ENCODE measurements at regions not wholly inside any gene's neighbourhood (a gene's known extent, or its start where the extent isn't known, plus 50 kb on each side); places are given as distances from the start of the nearest gene placed in this dataset.

DNA sequence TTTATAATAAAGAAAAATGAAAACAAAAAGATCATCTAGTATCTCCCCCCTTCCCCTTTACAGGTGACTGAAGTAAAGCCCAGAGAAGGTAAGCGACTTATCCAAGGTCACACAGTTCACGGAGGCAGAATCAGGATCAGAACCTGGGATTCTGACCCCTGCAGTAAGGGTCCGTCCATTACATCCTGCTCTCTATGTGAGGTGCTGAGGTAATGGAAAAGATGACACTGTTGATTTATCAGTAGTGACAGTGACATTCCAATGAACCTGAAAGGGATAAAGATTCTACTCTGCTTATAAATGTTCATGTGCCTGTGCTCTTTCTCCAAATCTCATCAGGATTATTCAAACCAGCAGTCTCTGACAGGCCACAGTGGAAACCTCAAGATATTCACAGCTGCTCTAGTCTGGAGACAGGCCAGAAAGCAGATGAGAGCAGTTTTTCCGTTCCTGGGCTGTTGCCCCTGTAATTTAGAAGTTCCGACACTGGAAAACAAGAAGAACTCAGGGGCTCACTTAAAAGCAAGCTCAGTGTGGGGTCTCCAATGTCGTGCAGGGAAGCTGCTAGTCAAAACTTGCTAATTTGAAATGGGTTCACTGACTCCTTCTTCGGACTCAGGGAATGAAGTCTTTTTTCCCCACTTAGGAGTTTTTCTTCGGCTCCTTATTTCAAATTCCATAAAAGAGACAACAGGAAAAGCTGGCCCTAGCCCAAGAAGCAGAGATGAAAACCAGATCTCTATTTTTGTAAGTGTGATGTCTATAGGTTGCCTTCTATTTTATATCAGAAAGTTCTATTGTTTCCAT is 131.8 kb upstream of the EEA1 start:
- no peak for DNase-seq
- Mint-ChIP-seq H3K4me3 (no peak overlapping the region), H3K27ac (no peak overlapping the region), H3K4me1 (peaks cover 9% of the 10 kb centered on the region), H3K9me3 (peaks cover 15% of the 10 kb centered on the region), H3K36me3 (ENCODE audit: low read depth) (no peaks in the 10 kb centered on the region), H3K27me3 (peaks cover 25% of the 10 kb centered on the region)
- intact Hi-C loops (cut with micrococcal nuclease) = no loop called here

DNA sequence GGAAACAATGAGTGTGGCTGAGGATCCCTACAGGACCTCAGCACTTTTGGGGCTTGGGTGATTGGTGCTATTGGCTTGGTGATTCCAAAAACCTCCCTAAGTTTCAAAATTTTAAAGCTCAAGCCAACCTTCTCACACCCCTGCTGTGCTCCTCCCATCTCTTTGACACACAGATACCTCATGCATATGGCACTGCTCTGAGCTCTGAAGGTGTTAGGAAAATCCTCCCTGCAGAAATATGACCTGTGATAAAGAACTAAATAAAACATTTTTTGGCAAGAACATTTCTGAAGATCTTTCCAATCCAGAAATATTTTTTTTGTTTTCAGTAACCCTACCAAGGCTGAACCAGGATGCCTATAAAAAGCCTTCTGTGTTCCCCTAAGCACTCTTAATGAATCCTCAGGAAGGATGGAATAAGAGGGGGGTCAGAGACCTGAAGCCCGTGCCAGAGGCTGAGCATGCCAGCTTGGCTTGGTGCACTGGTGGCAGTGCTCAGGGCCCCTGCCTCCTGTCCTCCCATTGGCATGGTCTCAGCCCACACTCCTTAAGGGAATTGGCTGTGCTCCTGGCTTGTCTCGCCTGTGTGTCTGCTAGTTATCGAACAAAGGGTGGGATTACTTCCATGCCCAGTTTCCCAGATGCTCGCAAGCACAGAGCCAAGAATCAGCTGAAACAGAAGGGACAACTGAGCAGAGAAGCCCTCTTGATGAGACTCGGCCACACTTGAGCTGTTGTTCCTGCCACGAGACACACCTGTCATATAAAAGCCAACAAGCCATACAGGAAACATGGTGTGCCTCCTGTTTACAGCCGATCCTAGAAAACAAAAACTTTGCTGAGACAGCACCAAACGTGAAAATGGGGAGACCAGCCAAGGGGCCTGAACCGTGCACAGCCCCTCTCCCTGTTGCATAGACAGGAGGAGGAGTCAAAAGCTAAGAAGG is 132.7 kb upstream of the EEA1 start:
- H3K4me3 Mint-ChIP-seq = no peak overlapping the region
- intact Hi-C loops (cut with micrococcal nuclease) = no loop called here

DNA sequence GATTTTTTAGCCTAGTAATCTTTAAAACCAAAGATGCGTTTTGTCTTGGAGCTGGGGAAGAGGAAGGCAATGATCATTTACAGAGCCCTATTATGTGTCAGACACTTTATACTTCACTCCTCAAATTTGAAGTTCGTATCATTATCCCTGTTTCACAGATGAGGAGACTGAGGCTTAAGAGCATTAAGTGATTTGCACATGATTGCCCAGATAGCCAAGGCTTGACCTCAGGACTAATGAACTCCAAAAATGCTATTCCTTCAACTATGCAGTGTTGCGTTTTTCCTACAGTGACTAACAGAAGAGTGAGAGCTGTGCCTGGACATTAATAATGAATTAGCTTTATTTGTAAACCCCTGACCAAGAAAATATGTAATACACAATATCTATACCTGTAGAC is 136.8 kb upstream of the EEA1 start:
- intact Hi-C loops (cut with micrococcal nuclease) = no loop called here
- Mint-ChIP-seq H3K27me3 (peaks cover 14% of the 10 kb centered on the region), H3K36me3 (ENCODE audit: low read depth) (no peaks in the 10 kb centered on the region), H3K27ac (no peak overlapping the region), H3K4me3 (no peak overlapping the region), H3K9me3 (peaks cover 18% of the 10 kb centered on the region), H3K4me1 (no peaks in the 10 kb centered on the region)
- DNase-seq = no peak

More for the DNA sequence above, 132.7 kb upstream of the EEA1 start:
- no peaks in the 10 kb centered on the region for H3K36me3 Mint-ChIP-seq (ENCODE audit: low read depth)
- H3K4me1 Mint-ChIP-seq = peaks cover 9% of the 10 kb centered on the region
- peaks cover 23% of the 10 kb centered on the region for H3K27me3 Mint-ChIP-seq
- no peak overlapping the region for H3K27ac Mint-ChIP-seq
- DNase-seq = no peak
- H3K9me3 Mint-ChIP-seq = peaks cover 15% of the 10 kb centered on the region

DNA sequence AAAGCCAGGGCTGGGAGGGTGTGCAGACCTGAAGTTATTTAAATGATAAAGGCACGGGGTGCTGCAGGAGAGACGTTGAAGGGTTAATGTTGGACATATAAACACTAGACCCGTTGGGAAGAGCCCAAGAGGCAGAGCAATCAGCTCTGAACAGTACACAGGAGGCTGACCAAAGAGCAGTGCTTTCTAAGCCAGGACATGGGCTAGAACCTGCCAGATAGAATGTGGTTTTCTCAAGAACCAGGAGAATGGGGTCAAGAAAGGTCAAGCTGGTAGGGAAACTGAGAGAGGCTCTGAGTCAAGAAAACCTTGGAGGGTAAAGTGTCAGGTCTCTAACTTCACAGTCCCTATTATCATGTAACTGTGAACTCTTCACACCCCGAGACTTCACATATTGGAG is 143.2 kb upstream of the EEA1 start:
- H3K27me3 Mint-ChIP-seq = no peaks in the 10 kb centered on the region
- intact Hi-C loops (cut with micrococcal nuclease) = no loop called here
- H3K27ac Mint-ChIP-seq = no peak overlapping the region
- H3K4me3 Mint-ChIP-seq = no peak overlapping the region
- H3K4me1 Mint-ChIP-seq = no peaks in the 10 kb centered on the region
- DNase-seq = no peak
- H3K9me3 Mint-ChIP-seq = peaks cover 10% of the 10 kb centered on the region
- H3K36me3 Mint-ChIP-seq (ENCODE audit: low read depth) = no peaks in the 10 kb centered on the region

DNA sequence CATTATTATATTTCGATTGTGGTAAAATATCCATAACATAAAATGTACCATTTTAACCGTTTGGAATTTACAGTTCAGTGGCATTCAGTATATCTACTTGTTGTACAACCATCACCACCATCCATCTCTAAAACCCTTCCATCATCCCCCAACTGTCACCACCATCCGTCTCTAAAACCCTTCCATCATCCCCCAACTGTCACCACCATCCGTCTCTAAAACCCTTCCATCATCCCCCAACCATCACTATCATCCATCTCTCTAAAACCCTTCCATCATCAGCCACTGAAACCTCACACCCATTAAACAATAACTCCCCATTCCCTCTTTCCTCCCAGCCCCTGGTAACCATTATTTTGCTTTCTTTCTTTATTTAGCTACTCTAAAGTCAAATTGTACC is 144.2 kb upstream of the EEA1 start:
- Mint-ChIP-seq H3K36me3 (ENCODE audit: low read depth) (no peaks in the 10 kb centered on the region), H3K9me3 (peaks cover 10% of the 10 kb centered on the region), H3K27ac (no peak overlapping the region), H3K4me3 (no peak overlapping the region), H3K4me1 (no peaks in the 10 kb centered on the region), H3K27me3 (no peaks in the 10 kb centered on the region)
- DNase-seq = no peak
- intact Hi-C loops (cut with micrococcal nuclease) = no loop called here

DNA sequence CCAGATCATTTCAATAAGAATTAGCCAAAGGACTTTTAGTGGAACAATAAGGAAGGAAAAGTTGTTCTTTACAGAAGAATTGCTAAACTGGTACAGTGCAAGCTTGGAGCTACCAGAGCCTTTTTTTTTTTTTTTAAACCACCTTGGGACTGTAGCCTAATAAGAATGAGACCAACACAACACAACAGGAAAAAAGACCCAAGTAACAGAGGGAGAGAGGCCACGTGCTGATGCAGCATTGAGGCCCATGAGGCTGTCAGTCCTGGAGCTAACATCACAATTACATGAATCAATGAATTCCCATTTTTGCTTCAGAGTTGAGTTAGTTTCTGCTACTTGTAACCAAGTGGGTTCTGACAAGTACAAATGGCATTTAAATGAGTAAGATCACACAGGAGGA is 149.0 kb upstream of the EEA1 start:
- H3K9me3 Mint-ChIP-seq = peaks cover 3% of the 10 kb centered on the region

DNA sequence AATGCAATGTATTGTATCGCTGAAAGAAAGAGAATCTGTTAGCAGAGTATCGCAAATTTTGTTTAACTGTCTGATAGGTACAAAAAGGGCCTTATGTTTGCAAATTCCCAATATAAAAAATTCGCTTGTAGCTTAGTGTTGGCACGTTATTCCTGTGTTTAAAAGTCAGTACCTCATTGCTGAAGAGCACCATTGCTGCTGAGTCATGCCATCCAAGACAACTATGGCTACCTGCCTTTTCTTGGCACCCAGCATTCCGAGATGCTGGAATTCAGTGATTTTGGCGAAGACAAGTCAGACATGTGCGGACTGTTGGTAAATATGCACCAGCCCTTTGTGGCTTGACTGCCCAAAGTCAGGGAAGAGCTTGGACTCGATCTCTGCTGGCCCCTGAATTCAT is 149.5 kb upstream of the EEA1 start:
- H3K9me3 Mint-ChIP-seq = peaks cover 3% of the 10 kb centered on the region
- no peaks in the 10 kb centered on the region for H3K4me1 Mint-ChIP-seq
- DNase-seq = no peak
- no peak overlapping the region for H3K4me3 Mint-ChIP-seq
- intact Hi-C loops (cut with micrococcal nuclease) = no loop called here
- no peaks in the 10 kb centered on the region for H3K27me3 Mint-ChIP-seq
- no peak overlapping the region for H3K27ac Mint-ChIP-seq
- H3K36me3 Mint-ChIP-seq (ENCODE audit: low read depth) = no peaks in the 10 kb centered on the region

More for the DNA sequence above, 149.0 kb upstream of the EEA1 start:
- H3K4me1 Mint-ChIP-seq = no peaks in the 10 kb centered on the region
- no peak overlapping the region for H3K4me3 Mint-ChIP-seq
- H3K27me3 Mint-ChIP-seq = no peaks in the 10 kb centered on the region
- intact Hi-C loops (cut with micrococcal nuclease) = no loop called here
- DNase-seq = no peak
- no peak overlapping the region for H3K27ac Mint-ChIP-seq
- no peaks in the 10 kb centered on the region for H3K36me3 Mint-ChIP-seq (ENCODE audit: low read depth)

DNA sequence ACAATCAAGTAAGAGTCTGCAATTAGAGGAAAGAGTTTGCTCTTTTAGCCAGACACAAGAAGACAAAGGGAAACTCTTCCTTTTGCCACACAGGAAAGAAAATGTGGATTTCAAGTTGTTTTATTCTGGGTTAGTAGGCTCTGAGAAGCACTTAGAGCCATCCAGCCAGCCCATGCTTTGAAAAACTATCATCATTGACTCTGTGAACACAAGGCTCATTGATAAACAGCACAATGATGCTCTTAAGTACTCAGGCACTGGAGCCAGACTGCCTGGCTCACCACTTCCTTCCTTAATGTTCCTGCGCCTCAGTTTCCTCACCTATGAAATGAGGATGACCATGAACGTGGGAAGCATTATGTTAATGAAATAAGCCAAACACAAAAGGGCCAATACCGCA is 150.2 kb upstream of the EEA1 start:
- Mint-ChIP-seq H3K36me3 (ENCODE audit: low read depth) (no peaks in the 10 kb centered on the region), H3K27me3 (no peaks in the 10 kb centered on the region), H3K27ac (no peak overlapping the region), H3K4me3 (no peak overlapping the region), H3K9me3 (peaks cover 3% of the 10 kb centered on the region), H3K4me1 (no peaks in the 10 kb centered on the region)
- DNase-seq = no peak
- intact Hi-C loops (cut with micrococcal nuclease) = no loop called here

DNA sequence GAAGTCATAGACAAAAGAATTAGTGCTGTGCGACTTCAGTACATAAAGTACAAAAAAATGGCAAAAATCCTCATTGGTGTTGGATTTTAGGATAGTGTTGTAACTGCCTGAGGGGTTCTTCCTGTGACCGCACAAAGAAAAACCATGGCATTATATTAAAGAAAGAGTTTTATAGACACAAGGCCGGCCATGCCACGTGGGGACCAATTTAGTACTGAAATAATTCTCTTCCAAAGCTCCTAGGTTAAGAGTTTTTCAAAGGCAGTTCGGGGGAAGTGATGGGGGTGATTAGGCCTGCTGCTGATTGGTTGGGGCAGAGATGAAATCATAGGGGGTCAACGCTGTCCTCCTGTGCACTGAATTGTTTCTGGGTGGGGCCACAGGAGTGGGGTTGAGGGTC is 150.9 kb upstream of the EEA1 start:
- H3K4me3 Mint-ChIP-seq = no peak overlapping the region
- no peak for DNase-seq
- H3K4me1 Mint-ChIP-seq = no peaks in the 10 kb centered on the region
- intact Hi-C loops (cut with micrococcal nuclease) = no loop called here
- no peak overlapping the region for H3K27ac Mint-ChIP-seq
- H3K27me3 Mint-ChIP-seq = no peaks in the 10 kb centered on the region
- peaks cover 3% of the 10 kb centered on the region for H3K9me3 Mint-ChIP-seq
- no peaks in the 10 kb centered on the region for H3K36me3 Mint-ChIP-seq (ENCODE audit: low read depth)

DNA sequence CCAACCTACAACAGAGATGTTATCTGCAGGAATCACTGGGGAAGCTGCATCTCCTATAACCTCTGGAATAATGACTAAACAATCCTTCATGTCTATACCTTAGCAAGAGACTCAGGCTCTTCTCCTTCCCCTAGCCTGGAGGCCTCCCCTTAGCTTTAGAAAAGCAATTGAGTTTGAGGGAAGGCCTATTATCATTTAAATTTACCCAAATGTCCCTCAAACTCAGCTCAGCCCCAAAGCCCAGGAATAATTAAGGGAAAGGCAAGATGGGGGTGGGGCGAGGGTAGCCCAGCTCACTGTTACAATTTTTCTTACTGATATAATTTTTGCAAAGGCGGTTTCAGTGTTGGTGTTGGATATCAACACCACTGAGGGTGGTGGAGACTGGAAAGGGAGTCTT is 151.4 kb upstream of the EEA1 start:
- no peaks in the 10 kb centered on the region for H3K36me3 Mint-ChIP-seq (ENCODE audit: low read depth)
- no peak overlapping the region for H3K27ac Mint-ChIP-seq
- intact Hi-C loops (cut with micrococcal nuclease) = no loop called here
- H3K4me3 Mint-ChIP-seq = no peak overlapping the region
- H3K9me3 Mint-ChIP-seq = peaks cover 6% of the 10 kb centered on the region
- H3K27me3 Mint-ChIP-seq = no peaks in the 10 kb centered on the region
- no peak for DNase-seq
- no peaks in the 10 kb centered on the region for H3K4me1 Mint-ChIP-seq

DNA sequence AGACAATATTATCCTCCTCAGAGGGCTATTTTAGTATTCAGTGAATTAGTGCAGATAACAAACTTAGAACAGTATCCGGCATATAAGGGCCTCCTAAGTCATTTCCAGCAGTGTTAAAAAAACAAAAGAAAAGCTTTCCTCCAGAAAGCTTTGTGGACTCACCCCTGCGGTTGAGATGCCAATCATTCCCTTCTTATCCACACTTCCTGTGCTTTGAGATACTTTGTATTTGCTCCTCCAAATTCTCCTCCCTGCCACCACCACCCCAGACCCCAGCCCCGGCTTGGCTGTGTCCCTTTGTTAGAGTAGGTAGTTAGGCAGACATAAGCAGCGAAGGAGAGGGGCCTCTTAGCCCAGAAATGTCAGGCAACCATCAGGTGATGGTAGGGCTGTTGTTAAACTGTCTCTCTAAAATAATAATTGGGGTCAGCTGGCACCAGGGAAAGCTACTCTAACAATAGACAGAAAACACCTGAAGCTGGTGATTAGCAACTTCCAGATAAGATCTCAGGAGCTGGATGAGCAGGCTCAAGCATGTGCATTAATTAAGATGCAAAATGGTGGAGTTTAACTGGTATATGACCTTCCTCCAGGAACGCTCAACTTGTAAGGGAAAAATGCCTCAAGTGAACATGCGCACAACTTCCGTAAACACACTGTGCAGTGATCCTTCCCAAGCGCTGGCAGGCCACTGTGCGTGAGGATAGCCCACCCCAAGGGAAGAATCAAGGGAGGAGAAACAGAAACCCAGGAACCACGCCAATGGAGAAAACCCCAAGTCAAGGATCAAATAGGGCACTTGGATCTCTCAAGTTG is 152.1 kb upstream of the EEA1 start:
- no peak for DNase-seq
- Mint-ChIP-seq H3K27ac (no peak overlapping the region), H3K27me3 (no peaks in the 10 kb centered on the region), H3K9me3 (peaks cover 4% of the 10 kb centered on the region), H3K4me1 (no peaks in the 10 kb centered on the region), H3K36me3 (ENCODE audit: low read depth) (no peaks in the 10 kb centered on the region), H3K4me3 (no peak overlapping the region)
- intact Hi-C loops (cut with micrococcal nuclease) = no loop called here

DNA sequence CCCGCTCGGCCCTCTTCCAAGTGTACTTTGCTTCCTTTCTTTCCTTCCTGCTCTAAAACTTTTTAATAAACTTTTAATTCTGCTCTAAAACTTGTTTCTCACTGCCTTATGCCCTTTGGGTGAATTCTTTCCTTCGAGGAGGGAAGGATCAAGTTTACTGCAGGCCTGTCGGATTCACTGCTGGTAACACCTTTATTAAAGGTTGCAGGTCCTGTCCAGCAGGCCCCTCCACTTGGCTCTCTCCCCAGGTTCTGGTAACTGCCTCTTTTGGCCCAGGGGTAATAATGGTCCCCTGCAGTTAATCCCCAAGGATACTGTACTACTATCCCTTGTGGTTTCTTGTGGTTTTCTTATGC is 152.7 kb upstream of the EEA1 start:
- Mint-ChIP-seq H3K36me3 (ENCODE audit: low read depth) (no peaks in the 10 kb centered on the region), H3K4me1 (no peaks in the 10 kb centered on the region), H3K27me3 (no peaks in the 10 kb centered on the region), H3K4me3 (no peak overlapping the region), H3K9me3 (peaks cover 3% of the 10 kb centered on the region), H3K27ac (no peak overlapping the region)
- intact Hi-C loops (cut with micrococcal nuclease) = no loop called here
- no peak for DNase-seq

DNA sequence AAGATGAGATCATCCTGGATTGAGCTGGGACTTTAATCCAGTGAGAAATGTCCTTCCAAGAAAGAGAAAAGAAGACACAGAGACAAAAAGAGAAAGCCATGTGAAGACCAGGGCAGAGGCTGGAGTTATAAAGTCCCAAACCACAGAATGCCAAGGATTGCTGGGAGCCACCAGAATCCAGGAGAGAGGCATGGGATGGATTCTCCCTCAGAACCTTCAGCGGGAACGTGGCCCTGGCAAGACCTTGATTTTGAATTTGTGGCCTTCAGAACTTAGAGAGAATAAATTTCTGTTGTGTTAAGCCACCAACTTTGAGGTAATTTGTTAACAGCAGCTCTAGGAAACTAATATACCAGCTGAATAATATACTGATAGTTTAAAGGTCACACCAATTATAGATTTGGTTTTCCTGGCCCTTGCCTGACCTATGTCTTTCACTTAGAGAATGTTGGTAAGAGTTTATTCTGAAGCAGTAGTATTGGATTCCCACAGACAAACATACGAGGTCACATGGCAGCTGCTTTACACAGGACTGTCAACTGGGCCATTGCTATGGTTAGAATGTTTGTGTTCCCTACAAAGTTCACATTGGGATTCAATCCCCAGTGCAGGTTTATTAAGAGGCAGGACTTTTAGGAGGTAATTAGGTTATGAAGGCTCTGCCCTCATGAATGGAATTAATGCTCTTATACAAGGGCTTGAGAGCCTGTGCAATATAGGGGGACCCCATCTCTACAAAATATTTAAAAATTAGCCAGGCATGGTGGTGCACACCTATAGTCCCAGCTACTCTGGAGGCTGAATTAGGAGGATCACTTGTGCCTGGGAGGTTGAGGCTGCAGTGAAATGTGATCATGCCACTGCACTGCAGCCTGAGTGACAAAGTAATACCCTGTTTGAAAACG is 156.5 kb upstream of the EEA1 start:
- H3K27ac Mint-ChIP-seq = no peak overlapping the region
- H3K36me3 Mint-ChIP-seq (ENCODE audit: low read depth) = no peaks in the 10 kb centered on the region
- DNase-seq = no peak
- peaks cover 8% of the 10 kb centered on the region for H3K4me1 Mint-ChIP-seq
- intact Hi-C loops (cut with micrococcal nuclease) = no loop called here
- H3K4me3 Mint-ChIP-seq = no peak overlapping the region
- H3K9me3 Mint-ChIP-seq = peaks cover 10% of the 10 kb centered on the region
- H3K27me3 Mint-ChIP-seq = no peaks in the 10 kb centered on the region

All from activated CD4-positive, alpha-beta T cell treated with anti-CD3 and anti-CD28 coated beads, Interleukin-2, amount 10 ng/mL, durations not matched to agents 24 days and 14 days (primary cell).